Astrocyte (in vitro differentiated cells and primary cell): ENCODE measurements at regions not wholly inside any gene's neighbourhood (a gene's known extent, or its start where the extent isn't known, plus 50 kb on each side); places are given as distances from the start of the nearest gene placed in this dataset.

Source experiments
- CTCF ChIP-seq: IDR thresholded peaks from 2 replicates; pipeline ENCODE4 v1.5.1; 2011; ENCODE audit warnings: low read depth, mild to moderate bottlenecking, inconsistent platforms, low read length, moderate library complexity; ENCODE audit not compliant: insufficient read depth
- EZH2 ChIP-seq: IDR thresholded peaks from 2 replicates; pipeline ENCODE4 v1.6.1; 2012; ENCODE audit warnings: mild to moderate bottlenecking, low read length, inconsistent platforms; ENCODE audit not compliant: insufficient read depth

GRCh38 chr3:89032346-89033013, 74.9 kb upstream of the EPHA3 start:
- TF ChIP-seq CTCF, result no peak
- TF ChIP-seq EZH2, result no peak
